IMR-90 (cell line): ENCODE measurements at regions not wholly inside any gene's neighbourhood (a gene's known extent, or its start where the extent isn't known, plus 50 kb on each side); places are given as distances from the start of the nearest gene placed in this dataset.

Experiments used
- ATAC-seq: fragments of 200-7000 bp; cut with Tn5 transposase; 2 replicates; pipeline ENCODE4 v1.9.1; 2020; ENCODE audit warnings: low read depth, mild to moderate bottlenecking, moderate library complexity
- BruUV-seq: library from RNA; stranded (reverse); fragments of 400-500 nt; replicated peaks from 2 replicates; lab custom pipeline; 2021; lab: Mats Ljungman, UMichigan
- CTCF ChIA-PET: fragments of 300-600 bp; formaldehyde crosslinking; extraction: SDS; loops from one replicate; lab custom pipeline; 2021; ENCODE audit warnings: antibody characterized with exemption; lab: Yijun Ruan, JAX
- POLR2A ChIA-PET: fragments of 300-600 bp; sonication (Branson Sonifier 250); formaldehyde crosslinking; loops from one replicate; lab custom pipeline; 2022; ENCODE audit warnings: antibody characterized with exemption; ENCODE audit not compliant: unreplicated experiment; lab: Charles Lee
- DNase-seq: peaks from one replicate; pipeline ENCODE4 v3.0.0; 2013
- H2AFZ ChIP-seq: replicated peaks from 2 replicates; pipeline ENCODE3; 2013; ENCODE audit warnings: low read length, mild to moderate bottlenecking; ENCODE audit not compliant: poor library complexity
- H2AK5ac ChIP-seq: 2 replicates; pipeline ENCODE4 v1.6.1; 2013; ENCODE audit warnings: low read depth, low read length, inconsistent platforms
- H2AK9ac ChIP-seq: replicated peaks from 2 replicates; pipeline ENCODE3; 2013; ENCODE audit warnings: mild to moderate bottlenecking, low read depth, low read length, moderate library complexity; ENCODE audit not compliant: poor library complexity
- H2BK120ac ChIP-seq: 2 replicates; pipeline ENCODE4 v1.6.1; 2013; ENCODE audit warnings: low read depth, low read length, inconsistent platforms
- H2BK15ac ChIP-seq: 3 replicates; pipeline ENCODE4 v1.6.1; 2013; ENCODE audit warnings: low read depth, low read length, inconsistent platforms
- H2BK20ac ChIP-seq: 2 replicates; pipeline ENCODE4 v1.6.1; 2013; ENCODE audit warnings: low read depth, mild to moderate bottlenecking, inconsistent platforms, low read length, moderate library complexity
- H2BK5ac ChIP-seq: 2 replicates; pipeline ENCODE4 v1.6.1; 2013; ENCODE audit warnings: mild to moderate bottlenecking, low read depth, low read length, inconsistent platforms; ENCODE audit not compliant: poor library complexity, severe bottlenecking
- H3K14ac ChIP-seq: replicated peaks from 2 replicates; pipeline ENCODE4 v1.6.1; 2013; ENCODE audit warnings: low read depth, low read length, inconsistent platforms
- H3K18ac ChIP-seq: 2 replicates; pipeline ENCODE4 v1.6.1; 2013; ENCODE audit warnings: low read depth, low read length, control low read depth
- H3K23ac ChIP-seq: 2 replicates; pipeline ENCODE4 v1.6.1; 2013; ENCODE audit warnings: low read depth, low read length, inconsistent platforms
- H3K27ac ChIP-seq: 2 replicates; pipeline ENCODE4 v1.5.1; 2013; ENCODE audit warnings: mild to moderate bottlenecking, control low read depth, low read length; ENCODE audit not compliant: insufficient read depth
- H3K27me3 ChIP-seq: 2 replicates; pipeline ENCODE4 v1.6.1; 2013; ENCODE audit warnings: low read length; ENCODE audit not compliant: control insufficient read depth, insufficient read depth
- H3K36me3 ChIP-seq: 2 replicates; pipeline ENCODE4 v1.6.1; 2013; ENCODE audit warnings: low read length, mixed read lengths; ENCODE audit not compliant: control insufficient read depth, insufficient read depth
- H3K4ac ChIP-seq: 2 replicates; pipeline ENCODE4 v1.6.1; 2013; ENCODE audit warnings: low read depth, low read length, inconsistent platforms
- H3K4me1 ChIP-seq: 2 replicates; pipeline ENCODE4 v1.6.1; 2013; ENCODE audit warnings: low read length, mixed read lengths; ENCODE audit not compliant: control insufficient read depth, insufficient read depth
- H3K4me2 ChIP-seq: 2 replicates; pipeline ENCODE4 v1.6.1; 2013; ENCODE audit warnings: low read depth, mild to moderate bottlenecking, control low read depth, low read length, moderate library complexity
- H3K4me3 ChIP-seq: 2 replicates; pipeline ENCODE4 v1.5.1; 2013; ENCODE audit warnings: low read depth, mild to moderate bottlenecking, control low read depth, low read length, moderate library complexity; ENCODE audit not compliant: insufficient read depth
- H3K56ac ChIP-seq: 2 replicates; pipeline ENCODE4 v1.6.1; 2013; ENCODE audit warnings: low read length, inconsistent platforms; ENCODE audit not compliant: insufficient read depth; ENCODE audit errors: extremely low read depth
- H3K79me1 ChIP-seq, 2 experiments: 2 replicates each; pipeline ENCODE4 v1.6.1; 2013; ENCODE audit warnings: low read length in 2 of 2, inconsistent platforms in 1 of 2, low read depth in 1 of 2
- H3K9ac ChIP-seq: 2 replicates; pipeline ENCODE4 v1.6.1; 2013; ENCODE audit warnings: low read depth, low read length, control low read depth
- H3K9me1 ChIP-seq: 2 replicates; pipeline ENCODE4 v1.6.1; 2013; ENCODE audit warnings: low read length, inconsistent platforms; ENCODE audit not compliant: insufficient read depth
- H3K9me3 ChIP-seq: 2 replicates; pipeline ENCODE4 v1.6.1; 2013; ENCODE audit warnings: low read length; ENCODE audit not compliant: control insufficient read depth, insufficient read depth
- H4K20me1 ChIP-seq: 2 replicates; pipeline ENCODE4 v1.6.1; 2013; ENCODE audit warnings: low read length, inconsistent platforms; ENCODE audit not compliant: insufficient read depth
- H4K5ac ChIP-seq: 2 replicates; pipeline ENCODE4 v1.6.1; 2013; ENCODE audit warnings: mild to moderate bottlenecking, low read depth, low read length, control low read depth
- H4K8ac ChIP-seq, 2 experiments: 2 replicates each; pipeline ENCODE4 v1.6.1; 2013; ENCODE audit warnings: low read depth in 2 of 2, low read length in 2 of 2, control low read depth in 1 of 2, inconsistent platforms in 1 of 2
- H4K91ac ChIP-seq: 2 replicates; pipeline ENCODE4 v1.6.1; 2013; ENCODE audit warnings: low read depth, low read length, inconsistent platforms; ENCODE audit not compliant: insufficient read depth
- BHLHE40 ChIP-seq: fragments of 150-350 bp; IDR thresholded peaks from 2 replicates; pipeline ENCODE4 v1.6.1; 2016; ENCODE audit warnings: mild to moderate bottlenecking, low read depth, low read length
- CHD1 ChIP-seq: IDR thresholded peaks from 2 replicates; pipeline ENCODE4 v1.6.1; 2012; ENCODE audit warnings: low read depth, low read length, improper control_type of control experiment
- CTCF ChIP-seq: conservative IDR thresholded peaks from 2 replicates; pipeline ENCODE4 v1.5.1; 2012; ENCODE audit warnings: mild to moderate bottlenecking, low read depth, low read length, improper control_type of control experiment
- ELK1 ChIP-seq: fragments of 150-350 bp; IDR thresholded peaks from 2 replicates; pipeline ENCODE4 v1.6.1; 2016; ENCODE audit warnings: low read depth, mild to moderate bottlenecking, low read length, moderate library complexity, borderline replicate concordance
- FOS ChIP-seq: fragments of 150-350 bp; IDR thresholded peaks from 2 replicates; pipeline ENCODE4 v1.6.1; 2016; ENCODE audit warnings: low read depth, low read length
- MAFK ChIP-seq: IDR thresholded peaks from 2 replicates; pipeline ENCODE4 v1.6.1; 2012; ENCODE audit warnings: low read depth, low read length, improper control_type of control experiment
- MAZ ChIP-seq: IDR thresholded peaks from 2 replicates; pipeline ENCODE4 v1.6.1; 2012; ENCODE audit warnings: low read depth, mild to moderate bottlenecking, low read length, improper control_type of control experiment, moderate library complexity, borderline replicate concordance
- NFE2L2 ChIP-seq: fragments of 150-350 bp; IDR thresholded peaks from 2 replicates; pipeline ENCODE4 v1.6.1; 2016; ENCODE audit warnings: low read depth, mild to moderate bottlenecking, low read length
- POLR2A ChIP-seq: IDR thresholded peaks from 2 replicates; pipeline ENCODE4 v1.6.1; 2012; ENCODE audit warnings: mild to moderate bottlenecking, low read depth, low read length
- RAD21 ChIP-seq: IDR thresholded peaks from 2 replicates; pipeline ENCODE4 v1.6.1; 2012; ENCODE audit warnings: low read length, improper control_type of control experiment
- RFX5 ChIP-seq: IDR thresholded peaks from 2 replicates; pipeline ENCODE4 v1.8.0; 2012; ENCODE audit warnings: low read depth, mild to moderate bottlenecking, low read length, moderate library complexity
- SMC3 ChIP-seq: fragments of 150-350 bp; IDR thresholded peaks from 2 replicates; pipeline ENCODE4 v1.6.1; 2016; ENCODE audit warnings: low read depth, mild to moderate bottlenecking, antibody characterized with exemption, low read length, moderate library complexity
- WGBS, 2 experiments: methylation state at CpG; one replicate each; pipeline versions ENCODE4 v1.1.5 to v1.1.7; 2013; ENCODE audit warnings: missing lambda C conversion rate in 2 of 2; ENCODE audit not compliant: insufficient read length in 1 of 2; ENCODE audit errors: extremely low coverage in 2 of 2; 5-methylcytosine and 5-hydroxymethylcytosine counted together
- dilution Hi-C: fragments of 300-500 bp; cut with HindIII; formaldehyde crosslinking; loops from one replicate; pipeline ENCODE4 v1.14.3; 2018; ENCODE audit warnings: low sequenced_read_pairs; ENCODE audit not compliant: unreplicated experiment
- in situ Hi-C: fragments of 300-500 bp; cut with MboI; formaldehyde crosslinking; loops from 3 replicates; pipeline ENCODE4 v1.14.3; 2019; ENCODE audit warnings: low sequenced_read_pairs, inconsistent platforms, mixed read lengths
- intact Hi-C: fragments of 100-400 bp; cut with micrococcal nuclease; formaldehyde crosslinking; loops from 2 replicates; pipeline ENCODE4 v1.10.0; 2022
- TF ChIP-seq, protein P1 (sequence below): fragments of 150-350 bp; IDR thresholded peaks from 2 replicates; pipeline ENCODE4 v1.6.1; 2017; ENCODE audit warnings: mild to moderate bottlenecking, antibody characterized with exemption, low read length, low read depth

DNA sequence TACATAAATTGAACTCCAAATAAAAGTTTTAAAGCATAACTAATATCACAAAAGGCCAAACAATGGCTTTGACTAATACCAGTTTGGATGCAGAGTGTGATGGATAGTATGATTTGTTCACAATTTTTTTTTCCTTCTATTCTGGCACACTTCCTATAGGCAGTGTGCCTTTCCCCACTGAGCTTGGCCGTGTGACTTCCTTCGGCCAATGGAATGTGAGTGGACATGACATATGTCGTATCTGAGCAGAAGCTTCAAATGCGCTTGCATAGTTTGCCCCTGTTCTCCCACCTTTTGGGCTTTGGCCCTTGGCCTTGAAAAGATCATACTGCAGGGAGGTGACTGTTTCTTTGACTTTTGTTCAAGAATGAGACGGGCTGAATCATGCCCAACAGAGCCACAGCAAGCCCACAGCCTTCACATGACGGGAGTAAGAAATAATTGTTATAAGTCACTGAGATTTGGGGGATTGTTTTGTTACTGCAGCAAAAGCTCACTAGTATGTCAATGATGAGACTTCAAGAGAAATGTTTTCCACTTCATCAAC lies 279.9 kb upstream of the NEBL start:
- H2BK15ac ChIP-seq, result no peak overlapping the region
- H3K4me2 ChIP-seq, result no peak overlapping the region
- POLR2A ChIA-PET, result no interaction called here
- peaks cover 26% of the 10 kb centered on the region for H3K27me3 ChIP-seq
- no peaks in the 10 kb centered on the region for H3K9me1 ChIP-seq
- no peak overlapping the region for H2BK20ac ChIP-seq
- H3K4ac ChIP-seq, result no peak overlapping the region
- DNase-seq (no peak), ATAC-seq (no peak)
- WGBS, 2 experiments, result 60% methylated on average over 1 of the region's 6 CpGs; no CpG with 5 or more reads in 1 of the 2 experiments
- H3K4me1 ChIP-seq, result no peaks in the 10 kb centered on the region
- H4K8ac ChIP-seq, result no peak overlapping the region
- no peak overlapping the region for H3K18ac ChIP-seq
- H4K5ac ChIP-seq, result no peak overlapping the region
- BruUV-seq, result no TSS peak
- TF ChIP-seq RAD21 (no peak), FOS (no peak), SMC3 (no peak), NFE2L2 (no peak), MAFK (no peak), MAZ (no peak), RFX5 (no peak), CTCF (no peak), BHLHE40 (no peak), ELK1 (no peak), CHD1 (no peak), POLR2A (no peak)
- TF ChIP-seq, protein P1, sequence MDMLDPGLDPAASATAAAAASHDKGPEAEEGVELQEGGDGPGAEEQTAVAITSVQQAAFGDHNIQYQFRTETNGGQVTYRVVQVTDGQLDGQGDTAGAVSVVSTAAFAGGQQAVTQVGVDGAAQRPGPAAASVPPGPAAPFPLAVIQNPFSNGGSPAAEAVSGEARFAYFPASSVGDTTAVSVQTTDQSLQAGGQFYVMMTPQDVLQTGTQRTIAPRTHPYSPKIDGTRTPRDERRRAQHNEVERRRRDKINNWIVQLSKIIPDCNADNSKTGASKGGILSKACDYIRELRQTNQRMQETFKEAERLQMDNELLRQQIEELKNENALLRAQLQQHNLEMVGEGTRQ, result no peak
- no peaks in the 10 kb centered on the region for H4K20me1 ChIP-seq
- H4K91ac ChIP-seq, result no peak overlapping the region
- H2AK9ac ChIP-seq, result no peak overlapping the region
- no peak overlapping the region for H3K23ac ChIP-seq
- no peak overlapping the region for H3K56ac ChIP-seq
- H3K14ac ChIP-seq, result no peak overlapping the region
- no peak overlapping the region for H2BK120ac ChIP-seq
- no peak overlapping the region for H2BK5ac ChIP-seq
- no peaks in the 10 kb centered on the region for H3K36me3 ChIP-seq
- H3K4me3 ChIP-seq, result no peak overlapping the region
- dilution Hi-C loops, result no loop called here
- H3K9ac ChIP-seq, result no peak overlapping the region
- no peak overlapping the region for H3K27ac ChIP-seq
- no peaks in the 10 kb centered on the region for H3K9me3 ChIP-seq
- in situ Hi-C loops, result no loop called here
- no peaks in the 10 kb centered on the region for H3K79me1 ChIP-seq
- no peak overlapping the region for H2AFZ ChIP-seq
- CTCF ChIA-PET, result interaction anchor here (0.6 kb wide), 1 partner anchor 80 kb away, joined by 3 read pairs; no protein-coding TSS in a partner anchor
- H2AK5ac ChIP-seq, result no peak overlapping the region
- intact Hi-C loops, result no loop called here
